CD14-positive monocyte (primary cell): ENCODE measurements at regions not wholly inside any gene's neighbourhood (a gene's known extent, or its start where the extent isn't known, plus 50 kb on each side); places are given as distances from the start of the nearest gene placed in this dataset.
A peak's percentile ranks its signal among the peaks of the same experiment; 100 is the strongest.

Experiments used
- DNase-seq, 3 donors: peaks; one replicate each; pipeline ENCODE4 v3.0.0-alpha.2; 2011 to 2022
- H2AFZ ChIP-seq: 2 replicates; pipeline ENCODE4 v1.6.0; 2012; ENCODE audit warnings: mild to moderate bottlenecking, low read depth, low read length, inconsistent platforms; ENCODE audit not compliant: insufficient read depth, poor library complexity, severe bottlenecking
- H3K27ac ChIP-seq, 2 donors: 1 replicate in 1 of 2; 2 replicates in 1 of 2; pipeline ENCODE4 v1.5.1; 2012 to 2013; ENCODE audit warnings: low read length in 2 of 2, control low read depth in 1 of 2, inconsistent platforms in 1 of 2, low read depth in 1 of 2, mild to moderate bottlenecking in 1 of 2
- H3K27me3 ChIP-seq, 2 donors: one replicate each; pipeline versions ENCODE4 v1.6.0 to v1.6.1; 2011 to 2013; ENCODE audit warnings: low read length in 2 of 2; ENCODE audit not compliant: control insufficient read depth in 2 of 2, insufficient read depth in 2 of 2
- H3K36me3 ChIP-seq, 2 donors: replicated peaks in 1 of 2; 1 replicate in 1 of 2; 2 replicates in 1 of 2; pipeline versions ENCODE4 v1.5.1 to v1.6.1; 2012 to 2013; ENCODE audit warnings: low read length in 2 of 2, control low read depth in 1 of 2, inconsistent platforms in 1 of 2, mild to moderate bottlenecking in 1 of 2; ENCODE audit not compliant: insufficient read depth in 2 of 2, control insufficient read depth in 1 of 2
- H3K4me1 ChIP-seq, 2 donors: 1 replicate in 1 of 2; 2 replicates in 1 of 2; pipeline versions ENCODE4 v1.5.1 to v1.6.1; 2012 to 2013; ENCODE audit warnings: low read length in 2 of 2, control low read depth in 1 of 2, inconsistent platforms in 1 of 2, mild to moderate bottlenecking in 1 of 2, moderate library complexity in 1 of 2; ENCODE audit not compliant: insufficient read depth in 2 of 2, control insufficient read depth in 1 of 2
- H3K4me2 ChIP-seq: replicated peaks from 2 replicates; pipeline ENCODE3; 2012; ENCODE audit warnings: low read length, moderate library complexity, mild to moderate bottlenecking; ENCODE audit not compliant: poor library complexity, severe bottlenecking; ENCODE audit errors: extremely low read depth
- H3K4me3 ChIP-seq, 3 experiments: fragments of 200-600 bp in 1 of 3; sonication (generic) in 1 of 3; replicated peaks in 1 of 3; 1 replicate in 2 of 3; 2 replicates in 1 of 3; pipeline ENCODE4 v1.5.1; 2011 to 2013; ENCODE audit warnings: low read length in 3 of 3, mild to moderate bottlenecking in 3 of 3, control low read depth in 2 of 3, low read depth in 2 of 3, inconsistent platforms in 1 of 3, moderate library complexity in 1 of 3
- H3K79me2 ChIP-seq: 2 replicates; pipeline ENCODE4 v1.6.0; 2012; ENCODE audit warnings: mild to moderate bottlenecking, control low read depth, inconsistent platforms, low read length, moderate library complexity; ENCODE audit not compliant: insufficient read depth
- H3K9ac ChIP-seq: 2 replicates; pipeline ENCODE4 v1.6.0; 2017; ENCODE audit warnings: low read length, mild to moderate bottlenecking; ENCODE audit not compliant: insufficient read depth, poor library complexity, severe bottlenecking
- H3K9me3 ChIP-seq, 2 donors: replicated peaks in 1 of 2; 1 replicate in 1 of 2; 2 replicates in 1 of 2; pipeline versions ENCODE4 v1.5.1 to v1.6.1; 2012 to 2013; ENCODE audit warnings: low read length in 2 of 2, control low read depth in 1 of 2; ENCODE audit not compliant: control insufficient read depth in 1 of 2, insufficient read depth in 1 of 2
- H4K20me1 ChIP-seq: 2 replicates; pipeline ENCODE4 v1.6.0; 2012; ENCODE audit warnings: mild to moderate bottlenecking, low read length, control low read depth, moderate library complexity; ENCODE audit not compliant: insufficient read depth
- H3K27ac Mint-ChIP-seq, 7 donors: one replicate each; pipeline ENCODE4 v1.8.0; 2020; ENCODE audit warnings: mild to moderate bottlenecking in 7 of 7, mixed read lengths in 7 of 7, moderate library complexity in 6 of 7, inconsistent platforms in 2 of 7
- H3K27me3 Mint-ChIP-seq, 3 donors: one replicate each; pipeline ENCODE4 v1.8.0; 2021 to 2022; ENCODE audit warnings: low read depth in 3 of 3, mild to moderate bottlenecking in 3 of 3, mixed read lengths in 3 of 3, moderate library complexity in 3 of 3, inconsistent platforms in 1 of 3
- H3K36me3 Mint-ChIP-seq, 2 donors: one replicate each; pipeline ENCODE4 v1.8.0; 2020; ENCODE audit warnings: mixed read lengths in 2 of 2, inconsistent platforms in 1 of 2, mild to moderate bottlenecking in 1 of 2
- H3K4me1 Mint-ChIP-seq: one replicate; pipeline ENCODE4 v1.8.0; 2020; ENCODE audit warnings: mild to moderate bottlenecking, mixed read lengths
- H3K4me3 Mint-ChIP-seq, 2 donors: one replicate each; pipeline ENCODE4 v1.8.0; 2020; ENCODE audit warnings: mild to moderate bottlenecking in 2 of 2, mixed read lengths in 2 of 2, moderate library complexity in 1 of 2
- H3K9me3 Mint-ChIP-seq, 7 donors: one replicate each; pipeline ENCODE4 v1.8.0; 2020 to 2022; ENCODE audit warnings: mixed read lengths in 7 of 7, mild to moderate bottlenecking in 6 of 7, moderate library complexity in 6 of 7, inconsistent platforms in 2 of 7
- WGBS: methylation state at CpG from one replicate; pipeline ENCODE4 v1.1.5; 2013; ENCODE audit warnings: missing lambda C conversion rate; ENCODE audit not compliant: insufficient coverage; 5-methylcytosine and 5-hydroxymethylcytosine counted together
- intact Hi-C, 2 donors: fragments of 100-400 bp; cut with micrococcal nuclease; formaldehyde crosslinking; loops; one replicate each; pipeline versions ENCODE4 v1.15.0 to v1.15.1; 2023
- TF ChIP-seq, protein P1 (sequence below): fragments of 200-600 bp; IDR thresholded peaks from one replicate; pipeline ENCODE4 v1.8.0; 2022; ENCODE audit warnings: antibody characterized with exemption, mild to moderate bottlenecking

DNA sequence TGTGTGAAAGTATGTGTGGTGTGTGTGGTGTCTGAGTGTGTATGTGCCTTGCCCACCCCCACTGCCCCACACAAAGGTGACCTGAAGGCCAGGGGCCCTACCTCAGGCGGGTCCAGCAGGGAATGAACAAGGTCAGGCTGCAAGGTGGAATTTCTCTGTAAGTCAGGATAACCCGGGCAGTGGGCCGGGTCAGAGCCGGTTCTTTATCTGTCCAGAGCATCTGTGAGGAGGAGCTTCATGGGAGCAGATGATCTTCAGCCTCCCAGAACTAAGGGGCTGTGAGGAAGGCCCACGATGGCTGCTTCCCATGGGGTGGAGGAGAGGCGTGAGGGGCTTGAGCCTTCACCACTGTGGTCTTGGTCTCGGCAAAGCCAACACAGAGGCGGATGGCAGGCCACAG lies 150.3 kb downstream of the TFCP2L1 start:
- DNase-seq, result no peak
- peaks cover 0 to 11% (median 1%) of the 10 kb centered on the region in 7 donors for H3K9me3 Mint-ChIP-seq
- no peak overlapping the region for H3K4me2 ChIP-seq
- no peaks in the 10 kb centered on the region for H3K27me3 ChIP-seq
- TF ChIP-seq, protein P1, sequence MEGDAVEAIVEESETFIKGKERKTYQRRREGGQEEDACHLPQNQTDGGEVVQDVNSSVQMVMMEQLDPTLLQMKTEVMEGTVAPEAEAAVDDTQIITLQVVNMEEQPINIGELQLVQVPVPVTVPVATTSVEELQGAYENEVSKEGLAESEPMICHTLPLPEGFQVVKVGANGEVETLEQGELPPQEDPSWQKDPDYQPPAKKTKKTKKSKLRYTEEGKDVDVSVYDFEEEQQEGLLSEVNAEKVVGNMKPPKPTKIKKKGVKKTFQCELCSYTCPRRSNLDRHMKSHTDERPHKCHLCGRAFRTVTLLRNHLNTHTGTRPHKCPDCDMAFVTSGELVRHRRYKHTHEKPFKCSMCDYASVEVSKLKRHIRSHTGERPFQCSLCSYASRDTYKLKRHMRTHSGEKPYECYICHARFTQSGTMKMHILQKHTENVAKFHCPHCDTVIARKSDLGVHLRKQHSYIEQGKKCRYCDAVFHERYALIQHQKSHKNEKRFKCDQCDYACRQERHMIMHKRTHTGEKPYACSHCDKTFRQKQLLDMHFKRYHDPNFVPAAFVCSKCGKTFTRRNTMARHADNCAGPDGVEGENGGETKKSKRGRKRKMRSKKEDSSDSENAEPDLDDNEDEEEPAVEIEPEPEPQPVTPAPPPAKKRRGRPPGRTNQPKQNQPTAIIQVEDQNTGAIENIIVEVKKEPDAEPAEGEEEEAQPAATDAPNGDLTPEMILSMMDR, result no peak
- H3K9me3 ChIP-seq, result peaks cover 0 to 2% of the 10 kb centered on the region in 2 donors
- no peak overlapping the region for H3K9ac ChIP-seq
- no peak overlapping the region for H3K4me3 ChIP-seq
- intact Hi-C loops, result no loop called here
- H3K36me3 Mint-ChIP-seq, result no peaks in the 10 kb centered on the region
- H4K20me1 ChIP-seq, result no peaks in the 10 kb centered on the region
- peaks cover 0 to 5% (median 4%) of the 10 kb centered on the region in 3 donors for H3K27me3 Mint-ChIP-seq
- H3K27ac Mint-ChIP-seq, result peak overlapping the region in 1 of 7 donors; percentile 36
- no peaks in the 10 kb centered on the region for H3K36me3 ChIP-seq
- H3K79me2 ChIP-seq, result no peaks in the 10 kb centered on the region
- H3K4me1 Mint-ChIP-seq, result peaks cover 9% of the 10 kb centered on the region
- WGBS, result 92% methylated on average over 4 of the region's 8 CpGs
- no peak overlapping the region for H3K27ac ChIP-seq
- no peak overlapping the region for H2AFZ ChIP-seq
- no peaks in the 10 kb centered on the region for H3K4me1 ChIP-seq
- no peak overlapping the region for H3K4me3 Mint-ChIP-seq

DNA sequence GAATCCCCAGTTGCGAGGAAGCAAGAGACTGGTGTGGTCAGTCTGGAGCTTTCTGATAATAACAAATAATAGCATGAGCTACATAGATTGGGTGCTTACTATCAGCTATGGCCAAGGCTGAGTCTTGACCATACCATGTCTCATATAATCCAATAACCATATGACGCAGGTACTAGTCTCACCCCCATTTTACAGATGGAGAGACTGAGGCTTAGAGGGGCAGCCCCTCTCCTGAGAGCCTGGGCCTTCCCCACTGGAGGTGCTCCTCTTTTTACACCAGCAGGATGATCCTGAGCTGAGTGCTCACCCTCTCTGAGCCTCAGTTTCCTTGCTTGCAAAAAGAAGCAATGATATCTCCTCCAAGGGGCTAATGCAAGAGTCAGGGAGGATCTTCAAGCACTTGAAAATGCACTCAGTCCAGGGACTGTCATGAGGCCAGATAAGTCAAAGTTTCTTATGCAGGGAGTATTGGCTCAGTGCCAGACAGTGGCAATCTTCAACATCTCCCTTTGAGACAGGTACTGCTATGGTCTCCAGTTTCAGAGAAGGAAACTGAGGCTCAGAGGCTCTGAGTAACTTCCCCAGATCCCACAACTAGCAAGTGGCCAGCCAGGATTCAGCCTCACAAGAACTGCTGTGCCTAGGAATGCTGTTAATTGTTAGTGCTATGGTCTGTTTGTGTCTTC lies 149.7 kb downstream of the TFCP2L1 start:
- peaks cover 0 to 12% (median 2%) of the 10 kb centered on the region in 7 donors for H3K9me3 Mint-ChIP-seq
- no peak for DNase-seq
- H3K36me3 Mint-ChIP-seq, result no peaks in the 10 kb centered on the region
- no peaks in the 10 kb centered on the region for H3K4me1 ChIP-seq
- H3K27ac Mint-ChIP-seq, result no peak overlapping the region
- no peak overlapping the region for H2AFZ ChIP-seq
- TF ChIP-seq, protein P1, result no peak
- no peaks in the 10 kb centered on the region for H4K20me1 ChIP-seq
- H3K9me3 ChIP-seq, result peaks cover 0 to 3% of the 10 kb centered on the region in 2 donors
- peaks cover 0 to 5% (median 4%) of the 10 kb centered on the region in 3 donors for H3K27me3 Mint-ChIP-seq
- no peak overlapping the region for H3K4me3 Mint-ChIP-seq
- H3K36me3 ChIP-seq, result no peaks in the 10 kb centered on the region
- H3K79me2 ChIP-seq, result no peaks in the 10 kb centered on the region
- no peaks in the 10 kb centered on the region for H3K27me3 ChIP-seq
- H3K4me1 Mint-ChIP-seq, result peaks cover 9% of the 10 kb centered on the region
- H3K9ac ChIP-seq, result no peak overlapping the region
- no peak overlapping the region for H3K27ac ChIP-seq
- H3K4me3 ChIP-seq, result no peak overlapping the region
- intact Hi-C loops, result no loop called here
- WGBS, result 0% methylated on average over 1 of the region's 2 CpGs
- H3K4me2 ChIP-seq, result no peak overlapping the region
